ENCODE measurements at regions not wholly inside any gene's neighbourhood (a gene's known extent, or its start where the extent isn't known, plus 50 kb on each side); places are given as distances from the start of the nearest gene placed in this dataset.
"Not testable (repeated sequence)": the region's sequence is repeated elsewhere in the genome, so short reads cannot be mapped to it uniquely, and the experiment has no call there.

DNA sequence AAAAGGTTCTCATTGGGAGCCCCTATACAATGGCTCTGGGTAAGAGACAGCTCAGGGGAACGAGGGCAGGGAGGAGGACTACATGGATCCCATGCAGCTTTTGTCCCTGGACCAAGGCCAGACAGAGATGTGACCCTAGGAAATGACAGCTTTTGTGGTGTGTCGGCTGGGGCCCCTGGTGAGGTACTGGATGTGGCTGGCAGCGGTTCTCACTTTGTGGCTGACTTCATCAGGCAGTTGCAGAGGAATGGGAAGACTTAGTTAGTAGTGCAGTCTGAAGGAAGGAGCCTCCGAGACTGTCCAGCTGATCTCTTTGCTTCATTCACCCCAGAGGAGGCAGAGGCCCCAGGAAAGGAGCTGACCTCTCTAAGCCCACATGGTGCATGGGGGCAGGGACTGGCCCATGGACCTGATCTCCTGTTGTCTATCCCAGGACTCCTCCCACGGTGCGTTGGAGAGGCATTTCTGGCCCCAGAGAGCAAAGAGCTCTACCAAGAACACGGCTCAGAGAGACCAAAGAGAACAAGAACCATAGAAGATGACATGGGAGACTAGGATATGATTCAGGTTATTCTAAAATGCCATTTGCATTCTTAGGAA lies 202.9 kb downstream of the RPS24 start:
- POLR2A ChIA-PET: no interaction called here

DNA sequence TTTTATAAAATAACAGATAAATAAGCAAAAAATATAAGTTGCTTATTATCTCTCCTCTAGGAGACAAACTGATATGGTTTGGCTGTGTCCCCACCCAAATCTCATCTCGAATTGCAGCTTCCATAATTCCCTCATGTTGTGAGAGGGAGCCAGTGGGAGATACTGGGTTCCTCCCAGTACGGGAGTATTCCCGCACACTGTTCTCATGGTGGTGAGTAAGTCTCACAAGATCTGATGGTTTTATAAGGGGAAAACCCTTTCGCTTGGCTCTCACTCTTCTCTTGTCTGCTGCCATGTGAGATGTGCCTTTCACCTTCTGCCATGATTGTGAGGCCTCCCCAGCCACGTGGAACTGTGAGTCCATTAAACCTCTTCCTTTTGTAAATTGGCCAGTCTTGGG lies 204.3 kb downstream of the RPS24 start:
- POLR2A ChIA-PET; DNase-seq (ENCODE audit: extremely low spot score); CTCF ChIA-PET: not testable (repeated sequence)

More for the DNA sequence above, 202.9 kb downstream of the RPS24 start:
- TF ChIP-seq, protein P1, sequence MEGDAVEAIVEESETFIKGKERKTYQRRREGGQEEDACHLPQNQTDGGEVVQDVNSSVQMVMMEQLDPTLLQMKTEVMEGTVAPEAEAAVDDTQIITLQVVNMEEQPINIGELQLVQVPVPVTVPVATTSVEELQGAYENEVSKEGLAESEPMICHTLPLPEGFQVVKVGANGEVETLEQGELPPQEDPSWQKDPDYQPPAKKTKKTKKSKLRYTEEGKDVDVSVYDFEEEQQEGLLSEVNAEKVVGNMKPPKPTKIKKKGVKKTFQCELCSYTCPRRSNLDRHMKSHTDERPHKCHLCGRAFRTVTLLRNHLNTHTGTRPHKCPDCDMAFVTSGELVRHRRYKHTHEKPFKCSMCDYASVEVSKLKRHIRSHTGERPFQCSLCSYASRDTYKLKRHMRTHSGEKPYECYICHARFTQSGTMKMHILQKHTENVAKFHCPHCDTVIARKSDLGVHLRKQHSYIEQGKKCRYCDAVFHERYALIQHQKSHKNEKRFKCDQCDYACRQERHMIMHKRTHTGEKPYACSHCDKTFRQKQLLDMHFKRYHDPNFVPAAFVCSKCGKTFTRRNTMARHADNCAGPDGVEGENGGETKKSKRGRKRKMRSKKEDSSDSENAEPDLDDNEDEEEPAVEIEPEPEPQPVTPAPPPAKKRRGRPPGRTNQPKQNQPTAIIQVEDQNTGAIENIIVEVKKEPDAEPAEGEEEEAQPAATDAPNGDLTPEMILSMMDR (IDR thresholded peaks at IDR 0.05; ENCODE audit: control extremely low read depth, extremely low read depth, low read depth, missing control alignments): no peak
- no peak for DNase-seq (ENCODE audit: extremely low spot score)
- CTCF ChIA-PET: interaction anchor here (1.2 kb wide), 1 partner anchor 32 kb away, joined by 3 read pairs; no protein-coding TSS in a partner anchor

DNA sequence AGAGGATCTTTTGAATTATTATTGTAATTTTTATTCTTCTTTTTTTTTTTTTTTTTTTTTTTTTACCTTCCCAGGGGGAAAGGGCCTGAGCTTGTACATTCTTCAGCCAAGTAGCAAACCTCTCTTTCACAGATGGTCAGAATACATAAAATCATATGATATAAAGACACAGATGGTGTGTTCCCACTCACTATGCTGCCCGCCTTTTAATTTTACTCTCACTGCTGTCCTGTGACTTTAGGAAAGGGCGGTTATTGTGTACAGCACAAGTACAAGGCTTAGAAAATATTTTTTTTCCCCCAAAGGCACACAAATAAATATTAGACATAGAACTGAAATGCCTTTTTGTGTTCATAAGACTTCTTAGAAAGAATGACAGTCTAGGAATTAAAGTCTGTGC lies 213.6 kb downstream of the RPS24 start:
- TF ChIP-seq, protein P1 (IDR thresholded peaks at IDR 0.05; ENCODE audit: control extremely low read depth, extremely low read depth, low read depth, missing control alignments): no peak
- DNase-seq (ENCODE audit: extremely low spot score): no peak
- ChIA-PET CTCF (interaction anchor here (1.6 kb wide), 1 partner anchor 411 kb away, joined by 3 read pairs; no protein-coding TSS in a partner anchor), POLR2A (no interaction called here)

DNA sequence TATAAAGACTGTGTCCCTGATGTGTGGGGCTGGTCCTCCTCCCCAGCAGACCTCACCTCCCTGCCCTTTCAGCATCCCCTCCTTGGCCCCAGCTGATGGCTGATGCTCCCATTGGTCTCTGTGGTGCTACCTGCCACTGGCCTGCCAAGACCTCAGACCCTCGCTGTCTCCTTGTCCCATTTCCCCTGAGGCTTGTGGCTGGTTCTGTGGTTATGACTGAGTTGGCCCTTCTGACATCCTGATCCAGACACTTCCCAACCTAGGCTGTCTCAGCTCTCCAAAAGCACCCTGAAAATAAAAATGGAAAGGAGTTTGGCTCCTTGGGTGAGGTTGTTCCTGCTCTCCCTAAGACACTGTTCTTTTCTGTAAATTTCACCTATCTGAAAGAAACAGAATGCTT lies 214.2 kb downstream of the RPS24 start:
- DNase-seq (ENCODE audit: extremely low spot score): no peak
- TF ChIP-seq, protein P1 (IDR thresholded peaks at IDR 0.05; ENCODE audit: control extremely low read depth, extremely low read depth, low read depth, missing control alignments): no peak
- ChIA-PET CTCF (interaction anchor here (1.6 kb wide), 1 partner anchor 410 kb away, joined by 3 read pairs; no protein-coding TSS in a partner anchor), POLR2A (no interaction called here)

DNA sequence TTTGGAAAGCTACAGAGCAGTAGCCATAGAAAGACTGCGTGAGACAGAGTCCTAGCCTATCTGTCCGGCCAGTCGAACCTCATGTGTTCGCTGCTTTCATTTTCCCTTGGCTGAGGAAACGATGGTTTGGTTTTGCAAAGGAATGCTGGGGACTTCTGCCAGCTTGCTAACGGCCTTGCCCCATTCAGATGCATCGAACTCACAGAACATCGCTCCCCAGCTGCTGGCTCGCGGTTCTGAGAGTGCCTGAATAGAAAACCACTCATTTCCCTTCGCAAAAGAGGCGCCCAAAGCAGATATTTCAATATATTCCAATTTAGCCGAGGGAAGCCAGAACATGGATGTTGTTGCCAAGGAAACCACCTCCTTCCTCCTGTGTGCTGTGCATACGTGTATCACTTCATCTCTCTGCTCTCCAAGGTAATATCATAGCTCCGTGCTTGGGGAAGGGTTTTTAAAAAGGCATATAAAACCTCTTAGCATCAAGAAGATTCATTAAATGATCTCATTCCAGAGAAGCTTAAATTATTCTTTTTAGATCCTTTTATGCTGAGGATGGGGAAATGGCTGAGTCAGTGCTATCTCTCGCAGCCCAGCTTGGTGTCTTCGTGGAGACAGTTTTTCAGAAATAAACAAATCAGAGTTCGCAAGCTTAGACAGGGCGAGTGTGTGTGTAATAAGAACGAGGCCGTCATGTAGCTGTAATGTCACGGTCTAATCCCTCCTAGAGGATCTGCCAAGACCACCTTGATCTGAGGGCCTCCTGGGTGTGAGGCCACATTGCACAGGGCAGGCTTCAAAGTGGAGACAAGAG lies 215.2 kb downstream of the RPS24 start:
- TF ChIP-seq, protein P1 (IDR thresholded peaks at IDR 0.05; ENCODE audit: control extremely low read depth, extremely low read depth, low read depth, missing control alignments): no peak

DNA sequence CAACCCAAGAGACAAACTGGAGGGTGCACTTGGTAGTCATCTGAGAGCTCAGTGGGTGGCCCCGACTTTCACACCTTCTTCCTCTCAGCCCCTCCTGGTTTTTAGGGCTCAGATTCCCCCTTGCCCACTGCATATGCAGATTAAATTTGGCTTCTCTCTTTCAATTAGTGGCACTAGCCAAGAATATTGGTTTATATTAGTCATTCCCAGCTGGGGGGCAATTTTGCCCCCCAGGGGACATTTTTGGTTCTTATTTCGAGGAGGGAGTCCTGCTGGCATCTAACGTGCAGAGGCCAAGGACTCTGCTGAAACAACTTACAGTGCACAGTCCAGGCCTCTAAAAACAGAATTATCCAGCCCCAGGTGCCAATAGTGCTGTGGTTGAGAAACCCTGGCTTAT lies 216.0 kb downstream of the RPS24 start:
- TF ChIP-seq, protein P1 (IDR thresholded peaks at IDR 0.05; ENCODE audit: control extremely low read depth, extremely low read depth, low read depth, missing control alignments): no peak
- no peak for DNase-seq (ENCODE audit: extremely low spot score)
- ChIA-PET POLR2A (no interaction called here), CTCF (interaction anchor here (0.9 to 1.8 kb wide), 3 partner anchors 11 to 21 kb away, joined by 3 to 5 read pairs (median 4); no protein-coding TSS in a partner anchor)

More for the DNA sequence above, 215.2 kb downstream of the RPS24 start:
- DNase-seq (ENCODE audit: extremely low spot score): no peak
- ChIA-PET CTCF (interaction anchor here (0.9 to 1.8 kb wide), 3 partner anchors 11 to 409 kb away, joined by 3 to 5 read pairs (median 3); no protein-coding TSS in a partner anchor), POLR2A (no interaction called here)

All from GM10248 (cell line).